ENCODE measurements at regions not wholly inside any gene's neighbourhood (a gene's known extent, or its start where the extent isn't known, plus 50 kb on each side); places are given as distances from the start of the nearest gene placed in this dataset.

DNA sequence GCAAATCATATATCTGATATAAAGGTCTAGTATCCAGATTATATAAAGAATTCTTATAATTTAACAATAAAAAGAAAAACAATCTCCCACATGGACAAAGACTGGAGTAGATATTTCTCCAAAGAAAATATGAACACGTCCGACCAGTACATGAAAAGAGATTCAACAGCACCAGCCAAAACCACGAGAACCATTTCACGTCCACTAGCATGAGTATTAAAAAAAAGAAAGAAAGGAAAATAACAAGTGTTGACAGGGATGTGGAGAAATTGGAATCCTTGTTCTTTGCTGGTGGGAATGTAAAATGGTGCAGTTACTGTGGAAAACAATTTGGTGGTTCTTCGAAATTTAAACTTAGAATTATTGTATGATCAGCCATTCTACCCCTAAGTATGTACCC, 432.7 kb upstream of the TRIB2 start:
- CTCF ChIA-PET, result no interaction called here

DNA sequence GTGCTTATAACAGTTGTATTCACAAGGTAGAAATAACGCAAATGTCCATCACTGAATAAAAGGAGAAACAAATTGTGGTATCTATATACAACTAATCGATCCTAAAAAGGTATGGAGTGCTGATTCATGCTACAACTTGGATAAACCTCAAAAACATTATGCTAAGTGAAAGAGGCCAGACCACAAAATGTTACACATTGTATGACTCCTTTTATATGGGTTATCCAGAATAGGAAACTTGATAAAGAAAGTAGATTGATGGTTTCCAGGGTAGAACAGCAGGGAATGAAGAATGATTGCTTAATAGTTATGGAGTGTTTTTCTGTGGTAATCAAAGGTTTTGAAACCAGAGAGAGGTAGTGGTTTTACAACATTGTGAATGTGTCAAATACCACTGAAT, 432.2 kb upstream of the TRIB2 start:
- no peak for ATAC-seq
- no peak overlapping the region for H3K27ac ChIP-seq
- H3K4me3 ChIP-seq, result no peak overlapping the region
- H3K4me2 ChIP-seq, result no peak overlapping the region
- no peak for DNase-seq (ENCODE audit: low read depth in 1 of 2, low spot score in 1 of 2)
- no peaks in the 10 kb centered on the region for H3K9me3 ChIP-seq
- FAIRE-seq, result no peak
- H3K4me1 ChIP-seq, result no peaks in the 10 kb centered on the region
- POLR2A ChIA-PET, result no interaction called here
- 1% methylated on average over 2 of the region's 2 CpGs for WGBS (ENCODE audit: missing lambda C conversion rate)
- TF ChIP-seq HOXB5 (CRISPR knock-in tag; IDR thresholded peaks at IDR 0.05), result no peak
- TF ChIP-seq, protein P1, sequence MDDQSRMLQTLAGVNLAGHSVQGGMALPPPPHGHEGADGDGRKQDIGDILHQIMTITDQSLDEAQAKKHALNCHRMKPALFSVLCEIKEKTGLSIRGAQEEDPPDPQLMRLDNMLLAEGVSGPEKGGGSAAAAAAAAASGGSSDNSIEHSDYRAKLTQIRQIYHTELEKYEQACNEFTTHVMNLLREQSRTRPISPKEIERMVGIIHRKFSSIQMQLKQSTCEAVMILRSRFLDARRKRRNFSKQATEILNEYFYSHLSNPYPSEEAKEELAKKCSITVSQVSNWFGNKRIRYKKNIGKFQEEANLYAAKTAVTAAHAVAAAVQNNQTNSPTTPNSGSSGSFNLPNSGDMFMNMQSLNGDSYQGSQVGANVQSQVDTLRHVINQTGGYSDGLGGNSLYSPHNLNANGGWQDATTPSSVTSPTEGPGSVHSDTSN (IDR thresholded peaks at IDR 0.05), result no peak
- TF ChIP-seq, protein P2, sequence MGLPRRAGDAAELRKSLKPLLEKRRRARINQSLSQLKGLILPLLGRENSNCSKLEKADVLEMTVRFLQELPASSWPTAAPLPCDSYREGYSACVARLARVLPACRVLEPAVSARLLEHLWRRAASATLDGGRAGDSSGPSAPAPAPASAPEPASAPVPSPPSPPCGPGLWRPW (IDR thresholded peaks at IDR 0.05), result no peak
- TF ChIP-seq HEYL (CRISPR knock-in tag; IDR thresholded peaks at IDR 0.05), result no peak
- TF ChIP-seq, protein P3, sequence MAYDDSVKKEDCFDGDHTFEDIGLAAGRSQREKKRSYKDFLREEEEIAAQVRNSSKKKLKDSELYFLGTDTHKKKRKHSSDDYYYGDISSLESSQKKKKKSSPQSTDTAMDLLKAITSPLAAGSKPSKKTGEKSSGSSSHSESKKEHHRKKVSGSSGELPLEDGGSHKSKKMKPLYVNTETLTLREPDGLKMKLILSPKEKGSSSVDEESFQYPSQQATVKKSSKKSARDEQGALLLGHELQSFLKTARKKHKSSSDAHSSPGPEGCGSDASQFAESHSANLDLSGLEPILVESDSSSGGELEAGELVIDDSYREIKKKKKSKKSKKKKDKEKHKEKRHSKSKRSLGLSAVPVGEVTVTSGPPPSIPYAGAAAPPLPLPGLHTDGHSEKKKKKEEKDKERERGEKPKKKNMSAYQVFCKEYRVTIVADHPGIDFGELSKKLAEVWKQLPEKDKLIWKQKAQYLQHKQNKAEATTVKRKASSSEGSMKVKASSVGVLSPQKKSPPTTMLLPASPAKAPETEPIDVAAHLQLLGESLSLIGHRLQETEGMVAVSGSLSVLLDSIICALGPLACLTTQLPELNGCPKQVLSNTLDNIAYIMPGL (CRISPR knock-in tag; IDR thresholded peaks at IDR 0.05; ENCODE audit: borderline replicate concordance), result no peak
- TF ChIP-seq FOSB (CRISPR knock-in tag; IDR thresholded peaks at IDR 0.05), result no peak
- TF ChIP-seq EHF (CRISPR knock-in tag; IDR thresholded peaks at IDR 0.05), result no peak
- TF ChIP-seq, protein P4, sequence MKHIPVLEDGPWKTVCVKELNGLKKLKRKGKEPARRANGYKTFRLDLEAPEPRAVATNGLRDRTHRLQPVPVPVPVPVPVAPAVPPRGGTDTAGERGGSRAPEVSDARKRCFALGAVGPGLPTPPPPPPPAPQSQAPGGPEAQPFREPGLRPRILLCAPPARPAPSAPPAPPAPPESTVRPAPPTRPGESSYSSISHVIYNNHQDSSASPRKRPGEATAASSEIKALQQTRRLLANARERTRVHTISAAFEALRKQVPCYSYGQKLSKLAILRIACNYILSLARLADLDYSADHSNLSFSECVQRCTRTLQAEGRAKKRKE (CRISPR knock-in tag; IDR thresholded peaks at IDR 0.05; ENCODE audit: low read depth), result no peak
- CTCF ChIA-PET, result no interaction called here

More for the DNA sequence above, 432.7 kb upstream of the TRIB2 start:
- Histone ChIP-seq H3K4me1 (no peaks in the 10 kb centered on the region), H3K9me3 (no peaks in the 10 kb centered on the region), H3K4me2 (no peak overlapping the region), H3K4me3 (no peak overlapping the region), H3K27ac (no peak overlapping the region)
- ATAC-seq, result no peak
- FAIRE-seq, result no peak
- TF ChIP-seq MAFK (IDR thresholded peaks at IDR 0.05; ENCODE audit: partially characterized antibody), result no peak
- TF ChIP-seq KDM1A (IDR thresholded peaks at IDR 0.05; ENCODE audit: low read depth), result no peak
- TF ChIP-seq HEYL (CRISPR knock-in tag; IDR thresholded peaks at IDR 0.05), result no peak
- TF ChIP-seq RARB (CRISPR knock-in tag; IDR thresholded peaks at IDR 0.05), result no peak
- TF ChIP-seq, protein P1 (IDR thresholded peaks at IDR 0.05), result no peak
- TF ChIP-seq, protein P4 (CRISPR knock-in tag; IDR thresholded peaks at IDR 0.05; ENCODE audit: low read depth), result no peak
- no peak for TF ChIP-seq SREBF2 (IDR thresholded peaks at IDR 0.05)
- TF ChIP-seq RCOR1 (IDR thresholded peaks at IDR 0.05; ENCODE audit: low read depth, low read length), result no peak
- no peak for TF ChIP-seq TP53 (CRISPR knock-in tag; IDR thresholded peaks at IDR 0.05)
- no peak for TF ChIP-seq NPAS2 (CRISPR knock-in tag; IDR thresholded peaks at IDR 0.05; ENCODE audit: borderline replicate concordance)
- no peak for TF ChIP-seq SMC3 (IDR thresholded peaks at IDR 0.05)
- no peak for TF ChIP-seq ZSCAN20 (CRISPR knock-in tag; IDR thresholded peaks at IDR 0.05)
- TF ChIP-seq JUN (IDR thresholded peaks at IDR 0.05), result no peak
- TF ChIP-seq CHD4 (IDR thresholded peaks at IDR 0.05; ENCODE audit: borderline replicate concordance), result no peak
- TF ChIP-seq, protein P5, sequence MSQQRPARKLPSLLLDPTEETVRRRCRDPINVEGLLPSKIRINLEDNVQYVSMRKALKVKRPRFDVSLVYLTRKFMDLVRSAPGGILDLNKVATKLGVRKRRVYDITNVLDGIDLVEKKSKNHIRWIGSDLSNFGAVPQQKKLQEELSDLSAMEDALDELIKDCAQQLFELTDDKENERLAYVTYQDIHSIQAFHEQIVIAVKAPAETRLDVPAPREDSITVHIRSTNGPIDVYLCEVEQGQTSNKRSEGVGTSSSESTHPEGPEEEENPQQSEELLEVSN (IDR thresholded peaks at IDR 0.05; ENCODE audit: borderline replicate concordance, low read depth), result no peak
- TF ChIP-seq TFCP2L1 (CRISPR knock-in tag; IDR thresholded peaks at IDR 0.05), result no peak
- no peak for TF ChIP-seq CHD2 (IDR thresholded peaks at IDR 0.05; ENCODE audit: low read length, partially characterized antibody)
- TF ChIP-seq FOSB (CRISPR knock-in tag; IDR thresholded peaks at IDR 0.05), result no peak
- no peak for TF ChIP-seq CBX8 (IDR thresholded peaks at IDR 0.05)
- WGBS (ENCODE audit: missing lambda C conversion rate), result 3% methylated on average over 5 of the region's 5 CpGs
- DNase-seq (ENCODE audit: low read depth in 1 of 2, low spot score in 1 of 2), result no peak
- POLR2A ChIA-PET, result no interaction called here

All from A549 (cell line).